Osteocyte (in vitro differentiated cells): ENCODE measurements at regions not wholly inside any gene's neighbourhood (a gene's known extent, or its start where the extent isn't known, plus 50 kb on each side); places are given as distances from the start of the nearest gene placed in this dataset.

Experiments
- DNase-seq: peaks from one replicate; pipeline ENCODE4 v3.0.0; 2021; ENCODE audit warnings: mixed read lengths; ENCODE audit not compliant: unreplicated experiment; ENCODE audit errors: extremely low spot score
- H3K27ac Mint-ChIP-seq: one replicate; pipeline ENCODE4 v1.8.0; 2021; ENCODE audit warnings: mild to moderate bottlenecking, mixed read lengths; ENCODE audit not compliant: unreplicated experiment
- H3K27me3 Mint-ChIP-seq: one replicate; pipeline ENCODE4 v1.8.0; 2021; ENCODE audit warnings: mixed read lengths; ENCODE audit not compliant: unreplicated experiment
- H3K36me3 Mint-ChIP-seq: one replicate; pipeline ENCODE4 v1.8.0; 2021; ENCODE audit warnings: mixed read lengths; ENCODE audit not compliant: unreplicated experiment
- H3K4me1 Mint-ChIP-seq: one replicate; pipeline ENCODE4 v1.8.0; 2021; ENCODE audit warnings: mixed read lengths; ENCODE audit not compliant: unreplicated experiment
- H3K4me3 Mint-ChIP-seq: one replicate; pipeline ENCODE4 v1.8.0; 2021; ENCODE audit warnings: mild to moderate bottlenecking, moderate library complexity, mixed read lengths; ENCODE audit not compliant: unreplicated experiment
- H3K9me3 Mint-ChIP-seq: one replicate; pipeline ENCODE4 v1.8.0; 2021; ENCODE audit warnings: mixed read lengths; ENCODE audit not compliant: unreplicated experiment
- TF ChIP-seq, protein P1 (sequence below): fragments of 200-600 bp; sonication (generic); IDR thresholded peaks from 2 replicates; pipeline ENCODE4 v1.5.0; 2021; ENCODE audit warnings: antibody characterized with exemption, mild to moderate bottlenecking, moderate library complexity

DNA sequence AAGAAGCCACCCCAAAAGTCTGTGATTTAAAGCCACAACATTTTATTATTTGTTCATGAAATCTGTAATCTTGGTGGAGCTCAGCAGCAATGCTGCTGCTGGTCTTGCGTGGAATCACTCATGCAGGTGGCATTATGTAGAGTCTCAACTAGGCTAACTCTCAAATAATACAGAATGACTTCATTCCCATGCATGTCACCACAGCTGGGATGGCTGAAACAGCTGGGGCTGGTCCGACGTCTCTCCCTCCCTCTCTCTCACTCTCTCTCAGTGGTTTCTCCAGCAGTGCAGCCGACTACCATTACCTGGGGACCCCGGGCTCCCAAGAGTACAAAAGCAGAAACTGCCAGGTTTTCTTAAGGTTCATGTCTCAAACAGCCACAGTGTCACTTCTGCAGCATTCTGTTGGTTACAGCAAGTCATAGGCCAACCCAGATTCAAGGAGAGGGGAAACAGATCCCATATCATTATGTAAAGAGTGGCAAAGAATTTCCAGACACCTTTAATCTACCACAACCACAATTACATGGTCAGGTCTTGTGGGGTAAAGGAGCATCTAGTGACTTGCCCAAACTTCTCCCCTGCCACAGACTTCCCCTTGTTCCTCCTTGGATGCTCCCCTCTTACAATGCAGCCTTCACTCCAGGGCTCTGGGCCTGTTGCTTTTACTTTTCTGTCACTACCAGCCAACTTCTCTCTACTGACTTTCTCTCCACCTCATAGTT is 192.0 kb upstream of the HMGA2 start:
- no peak for DNase-seq
- no peak overlapping the region for H3K4me3 Mint-ChIP-seq
- H3K36me3 Mint-ChIP-seq, result no peaks in the 10 kb centered on the region
- H3K27me3 Mint-ChIP-seq, result no peaks in the 10 kb centered on the region
- H3K27ac Mint-ChIP-seq, result peak overlapping the region; percentile 92
- H3K4me1 Mint-ChIP-seq, result peaks cover 49% of the 10 kb centered on the region
- TF ChIP-seq, protein P1, sequence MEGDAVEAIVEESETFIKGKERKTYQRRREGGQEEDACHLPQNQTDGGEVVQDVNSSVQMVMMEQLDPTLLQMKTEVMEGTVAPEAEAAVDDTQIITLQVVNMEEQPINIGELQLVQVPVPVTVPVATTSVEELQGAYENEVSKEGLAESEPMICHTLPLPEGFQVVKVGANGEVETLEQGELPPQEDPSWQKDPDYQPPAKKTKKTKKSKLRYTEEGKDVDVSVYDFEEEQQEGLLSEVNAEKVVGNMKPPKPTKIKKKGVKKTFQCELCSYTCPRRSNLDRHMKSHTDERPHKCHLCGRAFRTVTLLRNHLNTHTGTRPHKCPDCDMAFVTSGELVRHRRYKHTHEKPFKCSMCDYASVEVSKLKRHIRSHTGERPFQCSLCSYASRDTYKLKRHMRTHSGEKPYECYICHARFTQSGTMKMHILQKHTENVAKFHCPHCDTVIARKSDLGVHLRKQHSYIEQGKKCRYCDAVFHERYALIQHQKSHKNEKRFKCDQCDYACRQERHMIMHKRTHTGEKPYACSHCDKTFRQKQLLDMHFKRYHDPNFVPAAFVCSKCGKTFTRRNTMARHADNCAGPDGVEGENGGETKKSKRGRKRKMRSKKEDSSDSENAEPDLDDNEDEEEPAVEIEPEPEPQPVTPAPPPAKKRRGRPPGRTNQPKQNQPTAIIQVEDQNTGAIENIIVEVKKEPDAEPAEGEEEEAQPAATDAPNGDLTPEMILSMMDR, result no peak
- no peaks in the 10 kb centered on the region for H3K9me3 Mint-ChIP-seq

DNA sequence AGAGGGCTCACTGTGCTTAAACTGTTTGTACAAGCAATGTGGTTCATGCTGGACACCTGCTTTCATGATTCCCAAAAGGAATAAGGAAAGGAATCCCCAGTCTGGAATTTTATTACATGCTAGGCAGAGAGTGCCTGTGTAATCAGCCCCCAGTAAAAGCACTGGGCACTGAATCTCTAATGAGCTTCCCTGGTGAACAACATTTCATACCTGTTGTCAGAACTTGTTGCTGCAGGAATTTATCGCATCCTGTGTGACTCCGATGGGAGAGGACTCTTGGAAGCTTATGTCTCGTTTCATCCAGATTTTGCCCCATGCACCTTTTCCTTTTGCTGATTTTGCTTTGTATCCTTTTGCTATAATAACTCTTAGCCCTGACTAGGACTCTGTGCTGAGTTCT is 190.2 kb upstream of the HMGA2 start:
- H3K27me3 Mint-ChIP-seq, result no peaks in the 10 kb centered on the region

DNA sequence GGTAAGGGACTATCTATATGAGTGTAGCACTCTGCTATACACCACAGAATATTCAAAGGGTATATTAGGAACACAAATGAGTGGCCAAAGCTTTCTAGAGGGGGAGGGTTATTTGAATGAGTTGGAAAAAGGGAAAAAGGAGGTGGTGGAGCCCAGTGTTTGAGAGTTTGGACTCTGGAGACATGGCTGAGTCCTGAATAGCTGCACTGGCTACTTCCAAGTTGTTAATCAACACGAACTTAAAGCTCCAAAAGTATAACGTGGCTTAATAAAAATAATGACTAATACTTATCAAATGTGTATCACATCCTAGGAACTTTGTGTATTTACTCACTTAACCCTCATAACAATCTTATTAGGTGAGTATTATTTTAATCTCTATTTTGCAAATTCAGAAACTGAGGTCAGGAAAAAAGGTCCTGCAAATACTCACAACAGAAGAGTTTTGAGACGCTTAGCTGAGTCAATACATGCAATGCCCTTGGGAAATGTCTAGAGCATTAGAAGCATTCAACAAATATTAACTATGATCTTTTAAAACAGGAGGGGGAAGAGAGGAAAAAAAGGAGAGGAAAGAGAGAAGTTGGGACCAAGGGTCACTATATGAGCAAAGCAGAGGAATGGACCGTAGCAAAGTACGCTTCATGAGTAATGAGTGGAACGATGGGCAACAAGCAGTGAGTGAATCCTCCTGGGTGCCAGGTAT is 189.5 kb upstream of the HMGA2 start:
- DNase-seq, result no peak

More for the DNA sequence above, 190.2 kb upstream of the HMGA2 start:
- Mint-ChIP-seq H3K27ac (peak overlapping the region; percentile 72), H3K9me3 (no peaks in the 10 kb centered on the region), H3K4me1 (peaks cover 59% of the 10 kb centered on the region), H3K36me3 (no peaks in the 10 kb centered on the region), H3K4me3 (no peak overlapping the region)
- TF ChIP-seq, protein P1, result no peak
- DNase-seq, result no peak

DNA sequence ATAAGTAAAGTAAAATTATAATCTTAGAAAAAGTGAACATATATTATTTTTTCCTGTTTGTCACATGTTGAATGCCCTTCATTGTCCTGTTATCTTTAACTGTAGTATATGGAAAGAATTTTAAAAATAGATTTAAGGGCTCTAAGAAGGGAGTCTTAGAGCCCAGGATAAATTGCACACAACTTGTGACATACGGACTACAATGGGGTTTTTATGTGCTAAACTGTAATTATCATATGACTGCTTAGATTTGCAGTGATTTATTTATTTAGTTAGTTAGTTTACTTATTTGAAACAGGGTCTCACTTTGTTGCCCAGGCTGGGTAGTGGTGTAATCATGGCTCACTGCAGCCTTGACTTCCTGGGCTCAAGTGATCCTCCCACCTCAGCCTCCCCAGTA is 187.8 kb upstream of the HMGA2 start:
- Mint-ChIP-seq H3K9me3 (no peaks in the 10 kb centered on the region), H3K27ac (no peak overlapping the region), H3K4me1 (peaks cover 57% of the 10 kb centered on the region), H3K36me3 (no peaks in the 10 kb centered on the region), H3K27me3 (no peaks in the 10 kb centered on the region), H3K4me3 (no peak overlapping the region)
- DNase-seq, result no peak
- TF ChIP-seq, protein P1, result no peak

More for the DNA sequence above, 189.5 kb upstream of the HMGA2 start:
- peak overlapping the region; percentile 72 for H3K27ac Mint-ChIP-seq
- H3K27me3 Mint-ChIP-seq, result no peaks in the 10 kb centered on the region
- TF ChIP-seq, protein P1, result no peak
- H3K4me1 Mint-ChIP-seq, result peaks cover 60% of the 10 kb centered on the region
- H3K9me3 Mint-ChIP-seq, result no peaks in the 10 kb centered on the region
- H3K36me3 Mint-ChIP-seq, result no peaks in the 10 kb centered on the region
- no peak overlapping the region for H3K4me3 Mint-ChIP-seq

DNA sequence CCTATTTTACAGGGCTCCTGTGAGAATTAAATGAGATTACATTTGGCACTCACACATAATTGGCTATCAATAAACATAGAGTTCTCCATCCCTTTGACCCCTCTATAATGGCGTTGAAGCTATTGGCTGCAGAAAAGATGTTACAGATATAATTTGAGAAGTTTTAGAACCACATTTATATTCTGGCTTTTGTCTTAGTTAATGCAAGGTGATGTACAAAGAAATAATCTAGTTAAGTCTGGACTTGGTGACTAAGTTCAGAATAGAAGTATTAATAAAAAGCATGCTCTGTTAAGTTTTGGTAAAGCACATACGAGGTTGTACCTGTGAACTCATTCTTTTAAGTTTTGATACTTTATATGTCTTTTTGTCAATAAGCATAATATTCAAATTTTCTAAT is 187.1 kb upstream of the HMGA2 start:
- Mint-ChIP-seq H3K27me3 (no peaks in the 10 kb centered on the region), H3K27ac (no peak overlapping the region)

More for the DNA sequence above, 187.1 kb upstream of the HMGA2 start:
- Mint-ChIP-seq H3K4me1 (peaks cover 50% of the 10 kb centered on the region), H3K9me3 (no peaks in the 10 kb centered on the region), H3K4me3 (no peak overlapping the region), H3K36me3 (no peaks in the 10 kb centered on the region)
- TF ChIP-seq, protein P1, result no peak
- no peak for DNase-seq
